HG02885 (cell line): ENCODE measurements at regions not wholly inside any gene's neighbourhood (a gene's known extent, or its start where the extent isn't known, plus 50 kb on each side); places are given as distances from the start of the nearest gene placed in this dataset.
"Not testable (repeated sequence)": the region's sequence is repeated elsewhere in the genome, so short reads cannot be mapped to it uniquely, and the experiment has no call there.

Source experiments
- ATAC-seq: cut with Tn5 transposase; IDR thresholded peaks from one replicate; pipeline ENCODE4 v1.9.1; 2021; ENCODE audit warnings: mild to moderate bottlenecking; ENCODE audit not compliant: unreplicated experiment, poor library complexity

- no peak for ATAC-seq
These were observed 420.0 kb upstream of the CBLB start for GRCh38 chr3:106288781-106289180.

GRCh38 chr3:106290304-106290997, 421.6 kb upstream of the CBLB start:
- ATAC-seq: no peak

- ATAC-seq: no peak
These were observed 424.3 kb upstream of the CBLB start for GRCh38 chr3:106293161-106293560.

- no peak for ATAC-seq
These were observed 425.3 kb upstream of the CBLB start for GRCh38 chr3:106294121-106294520.

GRCh38 chr3:106296062-106296461, 427.2 kb upstream of the CBLB start:
- ATAC-seq: no peak

GRCh38 chr3:106299300-106300098, 430.7 kb upstream of the CBLB start:
- peak; percentile 64 for ATAC-seq

- peak; percentile 92 for ATAC-seq
These were observed 433.8 kb upstream of the CBLB start for GRCh38 chr3:106302451-106303221.

GRCh38 chr3:106303766-106304165, 435.0 kb upstream of the CBLB start:
- ATAC-seq: no peak

- no peak for ATAC-seq
These were observed 436.3 kb upstream of the CBLB start for GRCh38 chr3:106305127-106305526.

- no peak for ATAC-seq
These were observed 437.1 kb upstream of the CBLB start for GRCh38 chr3:106305882-106306435.

- ATAC-seq: no peak
These were observed 440.5 kb upstream of the CBLB start for GRCh38 chr3:106309274-106309673.

- not testable (repeated sequence) for ATAC-seq
These were observed 441.0 kb upstream of the CBLB start for GRCh38 chr3:106309798-106310197.

- ATAC-seq: no peak
These were observed 448.6 kb upstream of the CBLB start for GRCh38 chr3:106317141-106318055.

- not testable (repeated sequence) for ATAC-seq
These were observed 452.6 kb upstream of the CBLB start for GRCh38 chr3:106321438-106321837.

- ATAC-seq: no peak
These were observed 454.8 kb upstream of the CBLB start for GRCh38 chr3:106323586-106323985.

- no peak for ATAC-seq
These were observed 458.3 kb upstream of the CBLB start for GRCh38 chr3:106326941-106327695.

GRCh38 chr3:106327696-106328025, 458.8 kb upstream of the CBLB start:
- ATAC-seq: no peak

GRCh38 chr3:106328224-106328623, 459.4 kb upstream of the CBLB start:
- ATAC-seq: no peak

GRCh38 chr3:106329521-106329920, 460.7 kb upstream of the CBLB start:
- ATAC-seq: no peak
